ENCODE measurements at regions not wholly inside any gene's neighbourhood (a gene's known extent, or its start where the extent isn't known, plus 50 kb on each side); places are given as distances from the start of the nearest gene placed in this dataset.

- ChIA-PET POLR2A (no interaction called here), CTCF (no interaction called here), RAD21 (ENCODE audit: low non-redundant PET in 1 of 2, low total read pairs in 2 of 2, uncharacterized antibody in 2 of 2, unreplicated experiment in 2 of 2) (no interaction called here)
- BruUV-seq (replicated peaks): no TSS peak
- H3K36me3 ChIP-seq (ENCODE audit: control insufficient read depth in 1 of 2, insufficient read depth in 2 of 2, low read length in 2 of 2): no peaks in the 10 kb centered on the region
- H3K9ac ChIP-seq (ENCODE audit: low read length): no peak overlapping the region
- no peaks in the 10 kb centered on the region for H3K9me2 ChIP-seq (ENCODE audit: insufficient read depth)
- intact Hi-C loops (cut with micrococcal nuclease): no loop called here
- H3K9me3 ChIP-seq (ENCODE audit: control insufficient read depth in 1 of 2, insufficient read depth in 1 of 2, low read depth in 1 of 2, low read length in 2 of 2): no peaks in the 10 kb centered on the region; a peak in 1 of 4 replicates
- no peaks in the 10 kb centered on the region for H4K20me1 ChIP-seq (ENCODE audit: insufficient read depth)
- TF ChIP-seq EZH2phosphoT487 (IDR thresholded peaks at IDR 0.05; ENCODE audit: borderline replicate concordance) (no peak), SRF (IDR thresholded peaks at IDR 0.05; ENCODE audit: low read depth) (no peak), REST (IDR thresholded peaks at IDR 0.05; ENCODE audit: low read depth) (no peak), SP1 (IDR thresholded peaks at IDR 0.05; ENCODE audit: low read depth) (no peak), ZFX (IDR thresholded peaks at IDR 0.05) (no peak), SIN3A (IDR thresholded peaks at IDR 0.05; ENCODE audit: low read depth) (no peak)
- TF ChIP-seq, protein P1, sequence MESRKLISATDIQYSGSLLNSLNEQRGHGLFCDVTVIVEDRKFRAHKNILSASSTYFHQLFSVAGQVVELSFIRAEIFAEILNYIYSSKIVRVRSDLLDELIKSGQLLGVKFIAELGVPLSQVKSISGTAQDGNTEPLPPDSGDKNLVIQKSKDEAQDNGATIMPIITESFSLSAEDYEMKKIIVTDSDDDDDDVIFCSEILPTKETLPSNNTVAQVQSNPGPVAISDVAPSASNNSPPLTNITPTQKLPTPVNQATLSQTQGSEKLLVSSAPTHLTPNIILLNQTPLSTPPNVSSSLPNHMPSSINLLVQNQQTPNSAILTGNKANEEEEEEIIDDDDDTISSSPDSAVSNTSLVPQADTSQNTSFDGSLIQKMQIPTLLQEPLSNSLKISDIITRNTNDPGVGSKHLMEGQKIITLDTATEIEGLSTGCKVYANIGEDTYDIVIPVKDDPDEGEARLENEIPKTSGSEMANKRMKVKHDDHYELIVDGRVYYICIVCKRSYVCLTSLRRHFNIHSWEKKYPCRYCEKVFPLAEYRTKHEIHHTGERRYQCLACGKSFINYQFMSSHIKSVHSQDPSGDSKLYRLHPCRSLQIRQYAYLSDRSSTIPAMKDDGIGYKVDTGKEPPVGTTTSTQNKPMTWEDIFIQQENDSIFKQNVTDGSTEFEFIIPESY (IDR thresholded peaks at IDR 0.05; ENCODE audit: extremely low read depth, insufficient replicate concordance, low read length): no peak
- no peak for DNase-seq (ENCODE audit: low read depth, low spot score)
- H3K4me3 ChIP-seq (replicated peaks in 1 of 2; ENCODE audit: low read depth in 1 of 2, low read length in 2 of 2): no peak overlapping the region
- no peaks in the 10 kb centered on the region for H3K27me3 ChIP-seq (ENCODE audit: insufficient read depth, low read length)
- H2AFZ ChIP-seq (ENCODE audit: low read depth, low read length, poor library complexity, severe bottlenecking): no peak overlapping the region
- ATAC-seq: no peak
- no peak overlapping the region for H3K27ac ChIP-seq (ENCODE audit: low read depth, low read length)
- no peaks in the 10 kb centered on the region for H3K79me2 ChIP-seq (ENCODE audit: insufficient read depth, low read length)
- H3K4me2 ChIP-seq (ENCODE audit: low read length): no peak overlapping the region
- no peaks in the 10 kb centered on the region for H3K4me1 ChIP-seq (ENCODE audit: control insufficient read depth in 1 of 2, insufficient read depth in 2 of 2, low read length in 2 of 2)
These were observed 401.2 kb upstream of the EPHA7 start for GRCh38 chr6:93820465-93821082.

Data from HCT116 (cell line).